ENCODE measurements at regions not wholly inside any gene's neighbourhood (a gene's known extent, or its start where the extent isn't known, plus 50 kb on each side); places are given as distances from the start of the nearest gene placed in this dataset.

GRCh38 chr2:176768185-176768584 lies 444.4 kb upstream of the HNRNPA3 start:
- Histone ChIP-seq H3K9me3 (no peaks in the 10 kb centered on the region), H3K27ac (no peak overlapping the region), H3K4me1 (no peaks in the 10 kb centered on the region), H3K4me3 (no peak overlapping the region), H3K36me3 (ENCODE audit: low read depth, missing control alignments) (no peaks in the 10 kb centered on the region), H3K27me3 (no peaks in the 10 kb centered on the region)
- 56 to 75% methylated on average over 1 of the region's 1 CpG for WGBS, 2 donors
- no peak for TF ChIP-seq POLR2A (IDR thresholded peaks at IDR 0.05)
- no peak for TF ChIP-seq CTCF (IDR thresholded peaks at IDR 0.05)
- intact Hi-C loops (cut with DNase I; ENCODE audit: low total_unique reads), result no loop called here
- DNase-seq, result peak; percentile 22

- Histone ChIP-seq H3K9me3 (no peaks in the 10 kb centered on the region), H3K36me3 (ENCODE audit: low read depth, missing control alignments) (no peaks in the 10 kb centered on the region), H3K27ac (no peak overlapping the region), H3K4me3 (no peak overlapping the region), H3K27me3 (no peaks in the 10 kb centered on the region), H3K4me1 (no peaks in the 10 kb centered on the region)
- 87 to 89% methylated on average over 3 of the region's 3 CpGs for WGBS, 2 donors
- TF ChIP-seq CTCF (IDR thresholded peaks at IDR 0.05) (no peak), POLR2A (IDR thresholded peaks at IDR 0.05) (no peak)
- DNase-seq, result no peak
- intact Hi-C loops (cut with DNase I; ENCODE audit: low total_unique reads), result no loop called here
Measured at GRCh38 chr2:176769021-176769420, 443.6 kb upstream of the HNRNPA3 start.

- intact Hi-C loops (cut with DNase I; ENCODE audit: low total_unique reads), result no loop called here
- TF ChIP-seq CTCF (IDR thresholded peaks at IDR 0.05) (no peak), POLR2A (IDR thresholded peaks at IDR 0.05) (no peak)
- WGBS, 2 donors, result 81 to 87% methylated on average over 6 of the region's 6 CpGs
Measured at GRCh38 chr2:176769499-176770370, 442.9 kb upstream of the HNRNPA3 start.

GRCh38 chr2:176772816-176773215 lies 439.8 kb upstream of the HNRNPA3 start:
- no peak for DNase-seq
- TF ChIP-seq POLR2A (IDR thresholded peaks at IDR 0.05), result no peak
- TF ChIP-seq CTCF (IDR thresholded peaks at IDR 0.05), result no peak
- no peaks in the 10 kb centered on the region for H3K4me1 ChIP-seq
- H3K36me3 ChIP-seq (ENCODE audit: low read depth, missing control alignments), result no peaks in the 10 kb centered on the region
- 92 to 95% methylated on average over 2 of the region's 2 CpGs for WGBS, 2 donors
- H3K27ac ChIP-seq, result no peak overlapping the region
- no peaks in the 10 kb centered on the region for H3K9me3 ChIP-seq
- no peak overlapping the region for H3K4me3 ChIP-seq
- H3K27me3 ChIP-seq, result no peaks in the 10 kb centered on the region
- intact Hi-C loops (cut with DNase I; ENCODE audit: low total_unique reads), result no loop called here

More at GRCh38 chr2:176769499-176770370, 442.9 kb upstream of the HNRNPA3 start:
- Histone ChIP-seq H3K36me3 (ENCODE audit: low read depth, missing control alignments) (no peaks in the 10 kb centered on the region), H3K9me3 (no peaks in the 10 kb centered on the region), H3K4me3 (no peak overlapping the region), H3K27ac (no peak overlapping the region), H3K4me1 (no peaks in the 10 kb centered on the region), H3K27me3 (no peaks in the 10 kb centered on the region)
- DNase-seq, result no peak
